CD4-positive, alpha-beta T cell (primary cell): ENCODE measurements at regions not wholly inside any gene's neighbourhood (a gene's known extent, or its start where the extent isn't known, plus 50 kb on each side); places are given as distances from the start of the nearest gene placed in this dataset.

ENCODE experiments used
- ATAC-seq: fragments of 200-7000 bp; cut with Tn5 transposase; one replicate; pipeline ENCODE4 v1.10.0; 2022; ENCODE audit warnings: mild to moderate bottlenecking; ENCODE audit not compliant: poor library complexity
- CTCF ChIA-PET: fragments of 350-600 bp; sonication (Branson Sonifier 250); formaldehyde crosslinking; loops from one replicate; lab custom pipeline; 2021; ENCODE audit warnings: antibody characterized with exemption, inconsistent platforms; lab: Charles Lee
- POLR2A ChIA-PET: fragments of 350-600 bp; sonication (Branson Sonifier 250); formaldehyde crosslinking; loops from one replicate; lab custom pipeline; 2021; ENCODE audit warnings: antibody characterized with exemption, inconsistent platforms; lab: Charles Lee
- DNase-seq, 14 experiments: peaks; one replicate each; pipeline ENCODE4 v3.0.0-alpha.2; 2013 to 2020; ENCODE audit warnings: mixed read lengths in 2 of 14
- H3K27ac ChIP-seq, 2 donors: one replicate each; pipeline versions ENCODE4 v1.5.1 to v1.7.0; 2013; ENCODE audit warnings: low read length in 2 of 2, low read depth in 1 of 2, mild to moderate bottlenecking in 1 of 2
- H3K27me3 ChIP-seq, 2 experiments: 1 replicate in 1 of 2; 2 replicates in 1 of 2; pipeline versions ENCODE4 v1.6.1 to v1.7.0; 2013; ENCODE audit warnings: low read length in 2 of 2, control low read depth in 1 of 2, mild to moderate bottlenecking in 1 of 2, moderate library complexity in 1 of 2; ENCODE audit not compliant: insufficient read depth in 2 of 2, control insufficient read depth in 1 of 2
- H3K36me3 ChIP-seq: one replicate; pipeline ENCODE4 v1.6.1; 2013; ENCODE audit warnings: low read length, control low read depth; ENCODE audit not compliant: insufficient read depth
- H3K4me1 ChIP-seq: one replicate; pipeline ENCODE4 v1.6.1; 2013; ENCODE audit warnings: low read length, control low read depth; ENCODE audit not compliant: insufficient read depth
- H3K4me3 ChIP-seq: one replicate; pipeline ENCODE4 v1.5.1; 2013; ENCODE audit warnings: mild to moderate bottlenecking, low read length, moderate library complexity
- H3K9me3 ChIP-seq, 2 experiments: 1 replicate in 1 of 2; 2 replicates in 1 of 2; pipeline versions ENCODE4 v1.6.1 to v1.7.0; 2013; ENCODE audit warnings: low read length in 2 of 2, mild to moderate bottlenecking in 2 of 2, control low read depth in 1 of 2, moderate library complexity in 1 of 2; ENCODE audit not compliant: control insufficient read depth in 1 of 2, insufficient read depth in 1 of 2
- H3K27ac Mint-ChIP-seq: one replicate; pipeline ENCODE4 v1.8.0; 2020; ENCODE audit warnings: mixed read lengths
- H3K27me3 Mint-ChIP-seq: one replicate; pipeline ENCODE4 v1.8.0; 2021; ENCODE audit warnings: mixed read lengths
- H3K36me3 Mint-ChIP-seq: one replicate; pipeline ENCODE4 v1.8.0; 2021; ENCODE audit warnings: low read depth, mixed read lengths
- H3K4me1 Mint-ChIP-seq: one replicate; pipeline ENCODE4 v1.8.0; 2021; ENCODE audit warnings: low read depth, mixed read lengths
- H3K4me3 Mint-ChIP-seq: one replicate; pipeline ENCODE4 v1.8.0; 2020; ENCODE audit warnings: mild to moderate bottlenecking, mixed read lengths
- H3K9me3 Mint-ChIP-seq: one replicate; pipeline ENCODE4 v1.8.0; 2020; ENCODE audit warnings: mixed read lengths
- intact Hi-C, 2 experiments: fragments of 100-400 bp; cut with DNase I in 1 of 2; cut with micrococcal nuclease in 1 of 2; formaldehyde crosslinking; loops; one replicate each; pipeline versions ENCODE4 v1.15.1 to v1.9.0; 2023 to 2025; cut with DNase I, micrococcal nuclease
- TF ChIP-seq, protein P1 (sequence below): fragments of 200-600 bp; IDR thresholded peaks from one replicate; pipeline ENCODE4 v1.8.0; 2022; ENCODE audit warnings: antibody characterized with exemption, mild to moderate bottlenecking

DNA sequence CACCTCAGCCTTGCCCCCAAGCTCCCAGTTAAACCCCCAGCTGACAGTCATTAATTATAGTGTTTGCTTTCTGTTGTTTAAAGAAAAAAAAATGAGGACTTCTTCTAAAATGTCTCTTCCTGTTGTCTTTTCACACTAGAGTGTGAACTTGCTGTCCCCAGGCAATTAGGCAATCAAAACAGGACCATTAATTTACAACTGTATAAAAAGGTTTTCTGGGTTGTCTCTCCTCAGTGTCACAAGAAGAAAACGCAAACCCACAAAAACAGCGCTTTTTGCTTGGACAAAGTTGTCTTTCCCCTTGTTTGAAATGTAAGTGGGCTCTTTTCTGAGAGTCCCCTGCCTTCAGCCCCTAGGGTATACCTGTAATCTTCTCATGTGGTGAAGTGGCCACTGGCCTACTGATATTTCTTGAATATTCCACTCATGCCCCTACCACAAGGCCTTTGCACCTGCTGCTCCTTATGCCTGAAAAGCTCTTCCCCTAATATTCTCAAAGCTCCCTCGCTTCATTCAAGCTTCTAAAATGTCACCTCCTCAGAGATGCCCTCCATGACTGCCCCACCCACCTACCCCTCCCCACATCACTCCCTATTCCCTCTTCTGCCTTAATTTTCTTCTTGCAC is 158.9 kb upstream of the PWP1 start:
- Histone ChIP-seq H3K4me3 (no peak overlapping the region), H3K4me1 (no peaks in the 10 kb centered on the region), H3K9me3 (peaks cover 0 to 1% of the 10 kb centered on the region in 2 experiments), H3K36me3 (peaks cover 9% of the 10 kb centered on the region), H3K27me3 (no peaks in the 10 kb centered on the region), H3K27ac (no peak overlapping the region)
- Mint-ChIP-seq H3K9me3 (peaks cover 5% of the 10 kb centered on the region), H3K27ac (no peak overlapping the region), H3K27me3 (no peaks in the 10 kb centered on the region), H3K4me1 (no peaks in the 10 kb centered on the region), H3K4me3 (no peak overlapping the region), H3K36me3 (peaks cover 38% of the 10 kb centered on the region)
- CTCF ChIA-PET, result no interaction called here
- ATAC-seq (no peak), DNase-seq (no peak)
- POLR2A ChIA-PET, result interaction anchor here (1.2 kb wide), 1 partner anchor 12 kb away, joined by 3 read pairs; no protein-coding TSS in a partner anchor
- intact Hi-C loops, result no loop called here
- TF ChIP-seq, protein P1, sequence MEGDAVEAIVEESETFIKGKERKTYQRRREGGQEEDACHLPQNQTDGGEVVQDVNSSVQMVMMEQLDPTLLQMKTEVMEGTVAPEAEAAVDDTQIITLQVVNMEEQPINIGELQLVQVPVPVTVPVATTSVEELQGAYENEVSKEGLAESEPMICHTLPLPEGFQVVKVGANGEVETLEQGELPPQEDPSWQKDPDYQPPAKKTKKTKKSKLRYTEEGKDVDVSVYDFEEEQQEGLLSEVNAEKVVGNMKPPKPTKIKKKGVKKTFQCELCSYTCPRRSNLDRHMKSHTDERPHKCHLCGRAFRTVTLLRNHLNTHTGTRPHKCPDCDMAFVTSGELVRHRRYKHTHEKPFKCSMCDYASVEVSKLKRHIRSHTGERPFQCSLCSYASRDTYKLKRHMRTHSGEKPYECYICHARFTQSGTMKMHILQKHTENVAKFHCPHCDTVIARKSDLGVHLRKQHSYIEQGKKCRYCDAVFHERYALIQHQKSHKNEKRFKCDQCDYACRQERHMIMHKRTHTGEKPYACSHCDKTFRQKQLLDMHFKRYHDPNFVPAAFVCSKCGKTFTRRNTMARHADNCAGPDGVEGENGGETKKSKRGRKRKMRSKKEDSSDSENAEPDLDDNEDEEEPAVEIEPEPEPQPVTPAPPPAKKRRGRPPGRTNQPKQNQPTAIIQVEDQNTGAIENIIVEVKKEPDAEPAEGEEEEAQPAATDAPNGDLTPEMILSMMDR, result no peak

GRCh38 chr12:107528731-107529365 is 156.8 kb upstream of the PWP1 start:
- H3K36me3 ChIP-seq, result peaks cover 3% of the 10 kb centered on the region
- CTCF ChIA-PET, result no interaction called here
- ATAC-seq, result no peak

GRCh38 chr12:107529991-107530390 is 155.6 kb upstream of the PWP1 start:
- ChIA-PET CTCF (no interaction called here), POLR2A (no interaction called here)
- Histone ChIP-seq H3K4me1 (no peaks in the 10 kb centered on the region), H3K4me3 (no peak overlapping the region), H3K36me3 (no peaks in the 10 kb centered on the region), H3K27ac (no peak overlapping the region), H3K9me3 (peaks cover 8 to 10% of the 10 kb centered on the region in 2 experiments), H3K27me3 (no peaks in the 10 kb centered on the region)
- Mint-ChIP-seq H3K4me1 (no peaks in the 10 kb centered on the region), H3K27ac (no peak overlapping the region), H3K9me3 (peaks cover 5% of the 10 kb centered on the region), H3K4me3 (no peak overlapping the region), H3K36me3 (peaks cover 13% of the 10 kb centered on the region), H3K27me3 (no peaks in the 10 kb centered on the region)
- DNase-seq, result no peak
- TF ChIP-seq, protein P1, result no peak
- intact Hi-C loops, result no loop called here
- no peak for ATAC-seq

More at GRCh38 chr12:107528731-107529365, 156.8 kb upstream of the PWP1 start:
- H3K27me3 ChIP-seq, result no peaks in the 10 kb centered on the region
- POLR2A ChIA-PET, result no interaction called here
- H3K27me3 Mint-ChIP-seq, result no peaks in the 10 kb centered on the region
- H3K9me3 Mint-ChIP-seq, result peaks cover 5% of the 10 kb centered on the region
- TF ChIP-seq, protein P1, result no peak
- peaks cover 8 to 10% of the 10 kb centered on the region in 2 experiments for H3K9me3 ChIP-seq
- no peak overlapping the region for H3K4me3 Mint-ChIP-seq
- peaks cover 21% of the 10 kb centered on the region for H3K36me3 Mint-ChIP-seq
- no peak for DNase-seq
- intact Hi-C loops, result no loop called here
- H3K27ac ChIP-seq, result no peak overlapping the region
- H3K4me1 ChIP-seq, result no peaks in the 10 kb centered on the region
- H3K4me3 ChIP-seq, result no peak overlapping the region
- H3K4me1 Mint-ChIP-seq, result no peaks in the 10 kb centered on the region
- H3K27ac Mint-ChIP-seq, result no peak overlapping the region
